ENCODE measurements at regions not wholly inside any gene's neighbourhood (a gene's known extent, or its start where the extent isn't known, plus 50 kb on each side); places are given as distances from the start of the nearest gene placed in this dataset.

DNA sequence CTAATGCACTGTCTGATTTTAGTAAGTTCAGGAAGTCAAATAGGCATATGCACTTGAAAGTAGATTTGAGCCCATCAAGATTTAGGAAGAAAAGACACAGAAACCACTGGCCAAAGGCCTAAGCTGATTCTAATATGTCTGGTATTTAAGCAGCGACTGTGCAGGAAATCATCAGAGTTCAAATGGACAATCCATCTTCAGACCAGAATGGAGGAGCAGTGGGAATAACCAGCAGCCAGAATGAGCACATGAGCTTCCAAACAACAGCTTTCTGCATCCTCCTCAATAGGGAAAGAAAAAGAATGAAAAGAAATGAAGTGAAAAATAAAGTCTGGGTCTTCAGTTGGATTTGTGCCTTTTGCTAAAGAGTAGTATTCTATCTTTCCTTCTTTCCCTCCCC, 50.6 kb downstream of the SOD2 start:
- TF ChIP-seq CTCF (IDR thresholded peaks at IDR 0.05) (no peak), POLR2A (IDR thresholded peaks at IDR 0.05) (no peak)

Data from thyroid gland (tissue), 4 donors.